ENCODE measurements at regions not wholly inside any gene's neighbourhood (a gene's known extent, or its start where the extent isn't known, plus 50 kb on each side); places are given as distances from the start of the nearest gene placed in this dataset.

- no peak for DNase-seq
Measured at GRCh38 chr3:102753901-102754300, 319.1 kb downstream of the ZPLD1 start.

- DNase-seq, result no peak
Measured at GRCh38 chr3:102756706-102757105, 321.9 kb downstream of the ZPLD1 start.

GRCh38 chr3:102757950-102758349, 323.1 kb downstream of the ZPLD1 start:
- no peak for DNase-seq

- no peak for DNase-seq
Measured at GRCh38 chr3:102761766-102762165, 327.0 kb downstream of the ZPLD1 start.

- DNase-seq, result no peak
Measured at GRCh38 chr3:102790747-102791325, 356.0 kb downstream of the ZPLD1 start.

- DNase-seq, result no peak
Measured at GRCh38 chr3:102791641-102792589, 357.1 kb downstream of the ZPLD1 start.

GRCh38 chr3:102796804-102797203, 362.0 kb downstream of the ZPLD1 start:
- no peak for DNase-seq

GRCh38 chr3:102802819-102803420, 368.1 kb downstream of the ZPLD1 start:
- DNase-seq, result no peak

GRCh38 chr3:102810937-102811336, 376.1 kb downstream of the ZPLD1 start:
- no peak for DNase-seq

- no peak for DNase-seq
Measured at GRCh38 chr3:102826636-102827035, 391.8 kb downstream of the ZPLD1 start.

- no peak for DNase-seq
Measured at GRCh38 chr3:102827386-102827785, 392.6 kb downstream of the ZPLD1 start.

GRCh38 chr3:102830415-102830814, 395.6 kb downstream of the ZPLD1 start:
- no peak for DNase-seq

- DNase-seq, result no peak
Measured at GRCh38 chr3:102841866-102842265, 407.1 kb downstream of the ZPLD1 start.

- DNase-seq, result no peak
Measured at GRCh38 chr3:102866845-102867244, 432.0 kb downstream of the ZPLD1 start.

GRCh38 chr3:102883515-102883914, 448.7 kb downstream of the ZPLD1 start:
- DNase-seq, result no peak

GRCh38 chr3:102885289-102885688, 450.5 kb downstream of the ZPLD1 start:
- DNase-seq, result no peak

GRCh38 chr3:102887431-102887830, 452.6 kb downstream of the ZPLD1 start:
- no peak for DNase-seq

- DNase-seq, result no peak
Measured at GRCh38 chr3:102896851-102897621, 462.2 kb downstream of the ZPLD1 start.

GRCh38 chr3:102904629-102905028, 469.8 kb downstream of the ZPLD1 start:
- DNase-seq, result no peak

- DNase-seq, result no peak
Measured at GRCh38 chr3:102905811-102906210, 471.0 kb downstream of the ZPLD1 start.

- DNase-seq, result no peak
Measured at GRCh38 chr3:102906818-102907217, 472.0 kb downstream of the ZPLD1 start.

GRCh38 chr3:102909904-102910303, 475.1 kb downstream of the ZPLD1 start:
- DNase-seq, result no peak

- DNase-seq, result no peak
Measured at GRCh38 chr3:102916532-102916931, 481.7 kb downstream of the ZPLD1 start.

Measured in hematopoietic multipotent progenitor cell treated with erythropoietin and hydrocortisone succinate and interleukin-3 and kit ligand, for 8 days (in vitro differentiated cells).